BE2C (cell line): ENCODE measurements at regions not wholly inside any gene's neighbourhood (a gene's known extent, or its start where the extent isn't known, plus 50 kb on each side); places are given as distances from the start of the nearest gene placed in this dataset.

Source experiments
- DNase-seq: peaks from one replicate; pipeline ENCODE4 v3.0.0-alpha.2; 2020
- H3K27me3 ChIP-seq: fragments of 250-450 bp; sonication (Bioruptor Pico); 2 replicates; pipeline ENCODE4 v1.5.1; 2020; ENCODE audit warnings: mild to moderate bottlenecking
- H3K36me3 ChIP-seq: fragments of 250-450 bp; sonication (Bioruptor Pico); 2 replicates; pipeline ENCODE4 v1.5.1; 2020; ENCODE audit warnings: mild to moderate bottlenecking
- H3K4me1 ChIP-seq: fragments of 250-450 bp; sonication (Bioruptor Pico); 2 replicates; pipeline ENCODE4 v1.5.1; 2020
- H3K4me3 ChIP-seq: 2 replicates; pipeline ENCODE4 v1.5.1; 2011; ENCODE audit warnings: low read depth, low read length
- H3K9me3 ChIP-seq: fragments of 250-450 bp; sonication (Bioruptor Pico); 2 replicates; pipeline ENCODE4 v1.5.1; 2020
- TF ChIP-seq, protein P1 (sequence below): IDR thresholded peaks from 2 replicates; pipeline ENCODE4 v1.5.1; 2012; ENCODE audit warnings: mild to moderate bottlenecking, low read depth, low read length

DNA sequence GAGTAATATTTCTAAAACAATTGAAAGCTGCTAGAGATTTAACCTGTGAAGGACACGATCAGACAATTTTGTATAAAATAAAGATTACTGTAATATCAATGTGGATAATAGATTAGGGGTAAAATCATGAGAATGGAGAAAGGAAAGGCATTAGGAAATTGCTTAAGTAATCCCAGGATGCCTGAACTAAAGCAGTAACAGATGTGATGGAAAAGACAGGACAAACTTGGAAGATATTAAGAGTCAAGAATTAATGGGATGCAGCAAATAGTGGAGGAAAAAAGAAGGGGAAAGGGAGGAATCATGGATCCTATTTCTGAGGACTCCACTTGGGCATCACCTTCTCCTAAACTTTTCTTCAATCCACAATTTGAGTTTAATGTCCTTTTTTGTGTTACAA lies 437.1 kb upstream of the PMFBP1 start:
- Histone ChIP-seq H3K4me3 (no peak overlapping the region), H3K9me3 (no peaks in the 10 kb centered on the region), H3K36me3 (no peaks in the 10 kb centered on the region), H3K4me1 (no peaks in the 10 kb centered on the region), H3K27me3 (no peaks in the 10 kb centered on the region)
- TF ChIP-seq, protein P1, sequence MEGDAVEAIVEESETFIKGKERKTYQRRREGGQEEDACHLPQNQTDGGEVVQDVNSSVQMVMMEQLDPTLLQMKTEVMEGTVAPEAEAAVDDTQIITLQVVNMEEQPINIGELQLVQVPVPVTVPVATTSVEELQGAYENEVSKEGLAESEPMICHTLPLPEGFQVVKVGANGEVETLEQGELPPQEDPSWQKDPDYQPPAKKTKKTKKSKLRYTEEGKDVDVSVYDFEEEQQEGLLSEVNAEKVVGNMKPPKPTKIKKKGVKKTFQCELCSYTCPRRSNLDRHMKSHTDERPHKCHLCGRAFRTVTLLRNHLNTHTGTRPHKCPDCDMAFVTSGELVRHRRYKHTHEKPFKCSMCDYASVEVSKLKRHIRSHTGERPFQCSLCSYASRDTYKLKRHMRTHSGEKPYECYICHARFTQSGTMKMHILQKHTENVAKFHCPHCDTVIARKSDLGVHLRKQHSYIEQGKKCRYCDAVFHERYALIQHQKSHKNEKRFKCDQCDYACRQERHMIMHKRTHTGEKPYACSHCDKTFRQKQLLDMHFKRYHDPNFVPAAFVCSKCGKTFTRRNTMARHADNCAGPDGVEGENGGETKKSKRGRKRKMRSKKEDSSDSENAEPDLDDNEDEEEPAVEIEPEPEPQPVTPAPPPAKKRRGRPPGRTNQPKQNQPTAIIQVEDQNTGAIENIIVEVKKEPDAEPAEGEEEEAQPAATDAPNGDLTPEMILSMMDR, result no peak
- DNase-seq, result no peak

DNA sequence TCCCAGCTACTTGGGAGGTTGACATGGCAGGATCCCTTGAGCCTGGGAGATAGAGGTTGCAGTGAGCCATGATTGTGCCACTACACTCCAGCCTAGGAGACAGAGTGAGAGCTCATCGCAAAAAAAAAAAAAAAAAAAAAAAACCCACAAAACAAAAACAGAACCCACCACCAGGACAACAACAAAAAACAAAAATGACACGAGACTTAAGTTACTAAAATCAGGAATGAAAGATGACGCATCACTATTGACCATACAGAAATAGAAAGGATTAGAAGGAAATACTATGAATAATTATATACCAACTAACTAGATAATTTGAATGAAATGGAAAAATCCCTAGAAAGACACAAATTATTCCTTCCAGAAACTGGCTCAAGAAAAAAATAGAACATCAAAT lies 432.4 kb upstream of the PMFBP1 start:
- no peaks in the 10 kb centered on the region for H3K9me3 ChIP-seq
- TF ChIP-seq, protein P1, result no peak
- H3K4me1 ChIP-seq, result no peaks in the 10 kb centered on the region
- H3K4me3 ChIP-seq, result no peak overlapping the region
- no peak for DNase-seq
- H3K27me3 ChIP-seq, result no peaks in the 10 kb centered on the region
- no peaks in the 10 kb centered on the region for H3K36me3 ChIP-seq

DNA sequence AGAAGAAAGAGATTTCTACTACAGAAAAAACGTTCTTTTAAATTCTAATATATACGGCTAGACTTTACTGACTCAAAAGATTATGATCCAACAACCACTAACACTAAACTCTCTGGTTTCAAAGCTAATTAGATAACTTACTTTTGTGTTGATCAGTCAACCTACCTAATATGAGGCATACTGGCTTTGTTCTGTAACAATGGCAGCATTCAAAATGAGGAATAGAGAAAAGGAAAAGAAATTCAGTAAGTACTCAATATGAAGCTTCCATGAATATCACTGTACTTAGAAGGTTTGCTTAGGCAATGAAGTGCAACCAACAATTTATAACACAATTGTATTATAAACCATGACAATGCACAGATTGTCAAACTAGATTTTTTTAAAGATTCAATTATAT lies 430.5 kb upstream of the PMFBP1 start:
- H3K4me1 ChIP-seq, result no peaks in the 10 kb centered on the region
- TF ChIP-seq, protein P1, result no peak
- H3K9me3 ChIP-seq, result no peaks in the 10 kb centered on the region
- no peak for DNase-seq
- no peaks in the 10 kb centered on the region for H3K27me3 ChIP-seq
- no peaks in the 10 kb centered on the region for H3K36me3 ChIP-seq
- no peak overlapping the region for H3K4me3 ChIP-seq

DNA sequence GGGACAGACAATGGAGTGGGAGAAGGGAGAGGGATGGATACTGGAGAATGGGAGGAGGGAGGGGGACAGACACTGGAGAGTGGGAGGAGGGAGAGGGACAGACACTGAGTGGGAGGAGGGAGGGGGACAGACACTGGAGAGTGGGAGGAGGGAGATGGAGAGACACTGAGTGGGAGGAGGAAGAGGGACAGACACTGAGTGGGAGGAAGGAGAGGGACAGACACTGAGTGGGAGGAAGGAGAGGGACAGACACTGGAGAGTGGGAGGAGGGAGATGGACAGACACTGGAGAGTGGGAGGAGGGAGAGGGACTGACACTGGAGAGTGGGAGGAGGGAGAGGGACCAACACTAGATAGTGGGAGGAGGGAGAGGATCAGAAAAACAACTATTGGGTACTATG lies 426.7 kb upstream of the PMFBP1 start:
- DNase-seq, result no peak
- Histone ChIP-seq H3K36me3 (no peaks in the 10 kb centered on the region), H3K4me3 (no peak overlapping the region), H3K9me3 (no peaks in the 10 kb centered on the region), H3K27me3 (no peaks in the 10 kb centered on the region), H3K4me1 (no peaks in the 10 kb centered on the region)
- TF ChIP-seq, protein P1, result no peak

DNA sequence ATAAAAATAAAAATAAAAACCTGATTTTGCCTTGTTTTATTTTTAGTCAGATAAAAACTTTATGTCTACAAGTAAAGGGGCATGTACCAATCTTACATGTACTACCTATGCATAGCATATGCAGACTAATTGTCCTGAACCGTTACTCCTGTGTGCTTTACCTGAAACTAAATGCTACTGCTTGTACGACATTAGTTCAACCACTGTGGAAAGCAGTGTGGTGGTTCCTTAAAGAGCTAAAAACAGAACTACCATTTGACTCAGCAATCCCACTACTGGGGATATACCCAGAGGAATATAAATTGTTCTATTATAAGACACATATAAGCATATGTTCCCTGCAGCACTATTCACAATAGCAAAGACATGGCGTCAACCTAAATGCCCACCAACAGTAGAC lies 426.0 kb upstream of the PMFBP1 start:
- no peaks in the 10 kb centered on the region for H3K27me3 ChIP-seq
- H3K4me3 ChIP-seq, result no peak overlapping the region

DNA sequence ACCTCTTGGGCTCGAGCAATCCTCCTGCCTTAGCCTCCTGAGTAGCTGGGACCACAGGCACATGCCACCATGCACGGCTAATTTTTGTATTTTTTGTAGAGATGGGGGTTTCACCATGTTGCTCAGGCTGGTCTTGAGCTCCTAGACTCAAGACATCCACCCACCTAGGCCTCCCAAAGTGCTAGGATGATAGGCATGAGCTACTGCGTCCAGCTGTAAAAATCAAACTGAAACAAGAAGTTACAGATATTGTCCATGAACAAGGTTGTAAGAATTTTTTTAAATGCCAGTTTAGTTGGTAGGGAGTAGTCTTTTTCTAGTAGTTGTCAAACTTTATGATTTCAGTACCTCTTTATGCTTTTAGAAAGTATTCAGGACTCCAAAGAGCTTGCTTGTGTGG lies 424.4 kb upstream of the PMFBP1 start:
- Histone ChIP-seq H3K9me3 (no peaks in the 10 kb centered on the region), H3K4me1 (no peaks in the 10 kb centered on the region), H3K27me3 (no peaks in the 10 kb centered on the region), H3K4me3 (no peak overlapping the region), H3K36me3 (no peaks in the 10 kb centered on the region)
- TF ChIP-seq, protein P1, result no peak
- no peak for DNase-seq

More for the DNA sequence above, 426.0 kb upstream of the PMFBP1 start:
- TF ChIP-seq, protein P1, result no peak
- H3K4me1 ChIP-seq, result no peaks in the 10 kb centered on the region
- no peaks in the 10 kb centered on the region for H3K9me3 ChIP-seq
- no peak for DNase-seq
- no peaks in the 10 kb centered on the region for H3K36me3 ChIP-seq
